Pancreas (tissue), 10 donors: ENCODE measurements at regions not wholly inside any gene's neighbourhood (a gene's known extent, or its start where the extent isn't known, plus 50 kb on each side); places are given as distances from the start of the nearest gene placed in this dataset.

Experiments
- ATAC-seq, 4 donors: fragments of 200-7000 bp; cut with Tn5 transposase; one replicate each; pipeline versions ENCODE4 v1.8.0 to v1.9.1; 2020; ENCODE audit warnings: mild to moderate bottlenecking in 4 of 4, moderate library complexity in 4 of 4
- DNase-seq, 6 donors: peaks; one replicate each; pipeline ENCODE4 v3.0.0-alpha.2; 2020
- FAIRE-seq: peaks from 2 replicates; lab custom pipeline; 2012; peaks lifted over from hg19 to GRCh38; lab: Jason Lieb, UNC
- H3K27ac ChIP-seq, 4 donors: fragments of 200-600 bp; sonication (generic); 1 replicate in 3 of 4; 2 replicates in 1 of 4; pipeline versions ENCODE4 v1.5.0 to v1.8.0; 2020
- H3K27me3 ChIP-seq, 4 donors: fragments of 200-600 bp; one replicate each; pipeline ENCODE4 v1.8.0; 2021
- H3K36me3 ChIP-seq, 3 donors: fragments of 200-600 bp; sonication (generic) in 1 of 3; one replicate each; pipeline versions ENCODE4 v1.5.0 to v1.8.0; 2020 to 2021
- H3K4me1 ChIP-seq, 3 donors: fragments of 200-600 bp; one replicate each; pipeline ENCODE4 v1.8.0; 2021
- H3K4me3 ChIP-seq, 4 donors: fragments of 200-600 bp; sonication (generic) in 2 of 4; one replicate each; pipeline versions ENCODE4 v1.5.0 to v1.8.0; 2020 to 2021
- H3K9me3 ChIP-seq, 4 donors: fragments of 200-600 bp; one replicate each; pipeline ENCODE4 v1.8.0; 2021
- WGBS, 2 donors: extraction: QIAGEN DNeasy Blood & Tissue Kit; methylation state at CpG; one replicate each; pipeline ENCODE4 v1.1.7; 2013; 5-methylcytosine and 5-hydroxymethylcytosine counted together
- intact Hi-C, 3 donors: fragments of 100-400 bp; cut with DNase I; formaldehyde crosslinking; loops; one replicate each; pipeline versions ENCODE4 v1.11.1 to v1.14.2; 2022
- TF ChIP-seq, protein P1 (sequence below), 4 donors: fragments of 200-600 bp; sonication (generic) in 3 of 4; IDR thresholded peaks; one replicate each; pipeline versions ENCODE4 v1.5.0 to v1.8.0; 2021; ENCODE audit warnings: antibody characterized with exemption in 4 of 4
- donor health status: healthy with polysubstance abuse.
- donor health status: DM: no; HTN: no; CAD: no; lungs with moderate emphysema.
- donor health status: DM: no; HTN: no; CAD: no.
- donor health status: control.
- donor health status: control.
- donor health status: Bipolar disorder and iron deficiency.
- donor health status: DM: yes; HTN: yes; CAD: no.
- donor health status: DM: no; HTN: no; CAD: no.
- donor health status: DM: no; HTN: no; CAD: no.
- donor health status: DM: yes; HTN: yes; CAD: no.

DNA sequence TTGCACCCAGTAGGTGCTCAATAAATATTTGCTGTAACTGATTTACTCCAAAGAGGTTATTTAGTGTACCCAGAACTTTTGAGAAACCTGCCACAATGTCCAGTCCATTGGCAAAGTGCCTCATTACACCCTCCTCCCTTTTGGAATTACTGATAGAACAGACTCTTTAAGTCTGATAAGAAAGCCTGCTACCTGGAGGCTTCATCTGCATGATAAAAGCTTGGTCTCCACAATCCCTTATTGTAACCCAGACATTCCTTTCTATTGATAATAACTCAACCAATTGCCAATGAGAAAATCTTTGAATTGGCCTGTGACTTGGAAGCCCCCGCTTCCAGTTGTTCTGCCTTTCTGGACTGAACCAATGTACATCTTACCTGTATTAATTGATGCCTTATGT, 127.0 kb upstream of the FOXN2 start:
- Histone ChIP-seq H3K27me3 (no peaks in the 10 kb centered on the region), H3K4me1 (no peaks in the 10 kb centered on the region), H3K36me3 (no peaks in the 10 kb centered on the region), H3K27ac (no peak overlapping the region), H3K9me3 (no peaks in the 10 kb centered on the region), H3K4me3 (no peak overlapping the region)
- DNase-seq (no peak), FAIRE-seq (no peak), ATAC-seq (no peak)
- whole genome bisulfite sequencing, 2 donors = 94 to 99% methylated on average over 1 of the region's 1 CpG
- intact Hi-C loops = no loop called here
- TF ChIP-seq, protein P1, sequence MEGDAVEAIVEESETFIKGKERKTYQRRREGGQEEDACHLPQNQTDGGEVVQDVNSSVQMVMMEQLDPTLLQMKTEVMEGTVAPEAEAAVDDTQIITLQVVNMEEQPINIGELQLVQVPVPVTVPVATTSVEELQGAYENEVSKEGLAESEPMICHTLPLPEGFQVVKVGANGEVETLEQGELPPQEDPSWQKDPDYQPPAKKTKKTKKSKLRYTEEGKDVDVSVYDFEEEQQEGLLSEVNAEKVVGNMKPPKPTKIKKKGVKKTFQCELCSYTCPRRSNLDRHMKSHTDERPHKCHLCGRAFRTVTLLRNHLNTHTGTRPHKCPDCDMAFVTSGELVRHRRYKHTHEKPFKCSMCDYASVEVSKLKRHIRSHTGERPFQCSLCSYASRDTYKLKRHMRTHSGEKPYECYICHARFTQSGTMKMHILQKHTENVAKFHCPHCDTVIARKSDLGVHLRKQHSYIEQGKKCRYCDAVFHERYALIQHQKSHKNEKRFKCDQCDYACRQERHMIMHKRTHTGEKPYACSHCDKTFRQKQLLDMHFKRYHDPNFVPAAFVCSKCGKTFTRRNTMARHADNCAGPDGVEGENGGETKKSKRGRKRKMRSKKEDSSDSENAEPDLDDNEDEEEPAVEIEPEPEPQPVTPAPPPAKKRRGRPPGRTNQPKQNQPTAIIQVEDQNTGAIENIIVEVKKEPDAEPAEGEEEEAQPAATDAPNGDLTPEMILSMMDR (IDR thresholded peaks at IDR 0.05) = no peak

DNA sequence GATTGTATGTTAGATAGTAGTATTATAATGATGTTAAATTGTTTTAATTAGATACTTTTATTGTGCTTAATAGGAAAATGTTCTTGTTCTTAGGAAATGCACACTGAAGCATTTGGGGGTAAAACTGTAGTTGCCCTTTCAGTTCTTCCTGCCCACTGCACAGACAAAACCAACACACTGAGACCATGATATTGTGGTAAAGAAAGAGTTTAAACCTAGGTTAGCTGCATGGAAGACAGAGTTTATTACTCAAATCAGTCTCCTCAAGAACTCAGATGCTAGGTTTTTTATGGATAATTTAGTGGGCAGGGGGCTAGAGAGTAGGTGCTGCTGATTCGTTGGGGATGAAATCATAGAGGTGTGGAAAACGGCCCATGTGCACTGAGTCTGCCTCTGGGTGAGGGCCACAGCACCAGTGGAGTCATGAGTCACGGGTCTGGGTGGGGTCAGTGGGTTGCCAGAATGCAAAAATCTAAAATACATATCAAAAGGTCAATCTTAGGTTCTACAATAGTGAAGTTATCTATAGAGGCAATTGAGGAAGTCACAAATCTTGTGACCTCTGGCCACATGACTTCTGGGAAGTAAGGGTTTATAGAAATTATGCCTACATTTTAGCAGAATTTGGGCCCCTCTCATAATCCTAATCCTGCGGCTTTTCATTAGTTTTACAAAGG, 124.8 kb upstream of the FOXN2 start:
- no peak for DNase-seq
- Histone ChIP-seq H3K4me1 (no peaks in the 10 kb centered on the region), H3K36me3 (no peaks in the 10 kb centered on the region), H3K4me3 (no peak overlapping the region), H3K27me3 (no peaks in the 10 kb centered on the region), H3K27ac (no peak overlapping the region), H3K9me3 (no peaks in the 10 kb centered on the region)
- WGBS, 2 donors = 76 to 84% methylated on average over 4 of the region's 4 CpGs
- no peak for FAIRE-seq
- ATAC-seq = no peak
- intact Hi-C loops = no loop called here
- TF ChIP-seq, protein P1 (IDR thresholded peaks at IDR 0.05) = no peak

DNA sequence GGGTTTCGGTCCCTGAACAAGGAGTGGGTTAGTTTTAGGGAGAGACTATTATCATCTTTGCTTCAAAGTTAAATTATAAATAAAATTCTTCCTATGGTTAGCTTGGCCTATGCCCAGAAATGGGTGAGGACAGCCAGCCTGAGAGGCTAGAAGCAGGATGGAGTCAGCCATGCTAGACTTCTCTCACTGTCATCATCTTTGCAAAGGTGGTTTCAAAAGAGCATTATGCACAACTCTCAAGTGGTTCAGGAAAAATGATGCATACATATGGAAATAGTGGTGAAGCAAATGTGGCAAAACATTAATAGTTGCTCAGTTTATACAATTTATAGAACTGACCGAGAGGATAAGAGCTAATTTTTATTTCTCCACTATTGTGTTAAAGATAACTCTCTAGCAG, 124.3 kb upstream of the FOXN2 start:
- intact Hi-C loops = no loop called here
- no peak for FAIRE-seq

DNA sequence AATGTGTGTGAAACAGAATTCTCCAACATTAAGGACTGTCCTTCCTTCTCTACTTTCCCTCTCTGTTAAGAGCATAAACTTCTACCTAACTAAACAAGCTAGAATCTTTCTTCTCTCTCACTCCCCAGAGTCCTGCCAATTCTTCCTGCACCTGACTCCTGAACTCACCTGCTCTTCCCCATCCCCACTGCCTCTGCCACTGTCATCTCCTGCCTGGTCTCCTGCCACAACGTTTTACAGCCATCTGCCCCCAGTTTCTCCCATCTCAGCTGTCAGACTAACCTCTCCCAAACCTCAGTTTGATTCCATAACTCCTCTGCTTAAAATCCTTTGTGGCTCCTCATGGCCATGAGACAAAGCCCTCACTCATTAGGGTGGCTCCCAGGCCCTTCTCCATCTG, 119.8 kb upstream of the FOXN2 start:
- Histone ChIP-seq H3K4me3 (no peak overlapping the region), H3K27me3 (no peaks in the 10 kb centered on the region), H3K36me3 (no peaks in the 10 kb centered on the region), H3K27ac (no peak overlapping the region), H3K4me1 (no peaks in the 10 kb centered on the region), H3K9me3 (no peaks in the 10 kb centered on the region)
- intact Hi-C loops = no loop called here
- ATAC-seq (no peak), DNase-seq (no peak), FAIRE-seq (no peak)
- 27 to 38% methylated on average over 1 of the region's 1 CpG for WGBS, 2 donors
- TF ChIP-seq, protein P1 (IDR thresholded peaks at IDR 0.05) = no peak

More for the DNA sequence above, 124.3 kb upstream of the FOXN2 start:
- ATAC-seq (no peak), DNase-seq (no peak)
- WGBS, 2 donors = 97% methylated on average over 2 of the region's 2 CpGs
- no peaks in the 10 kb centered on the region for H3K36me3 ChIP-seq
- H3K9me3 ChIP-seq = no peaks in the 10 kb centered on the region
- H3K27me3 ChIP-seq = no peaks in the 10 kb centered on the region
- H3K4me1 ChIP-seq = no peaks in the 10 kb centered on the region
- H3K4me3 ChIP-seq = no peak overlapping the region
- TF ChIP-seq, protein P1 (IDR thresholded peaks at IDR 0.05) = no peak
- no peak overlapping the region for H3K27ac ChIP-seq

DNA sequence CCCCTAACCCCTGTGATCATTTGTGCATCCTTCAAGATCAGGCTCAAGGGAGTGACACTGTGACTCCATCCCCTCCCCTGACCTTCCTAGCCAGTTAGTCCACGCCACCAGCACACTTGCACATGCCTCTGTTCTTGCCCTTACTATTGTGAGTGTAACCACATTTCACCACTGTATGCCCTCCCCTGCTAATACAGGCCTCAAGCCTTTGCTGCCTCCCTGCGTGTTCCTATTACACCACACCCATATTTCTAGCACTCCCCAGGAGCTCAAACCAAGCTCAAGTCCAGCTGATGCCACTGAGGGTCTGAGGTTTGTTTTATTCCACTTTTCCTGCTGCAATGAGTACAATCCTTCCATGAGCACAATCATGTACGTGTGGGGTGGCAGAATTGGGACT, 119.3 kb upstream of the FOXN2 start:
- WGBS, 2 donors = 91% methylated on average over 3 of the region's 3 CpGs
- H3K27me3 ChIP-seq = no peaks in the 10 kb centered on the region
- H3K9me3 ChIP-seq = no peaks in the 10 kb centered on the region
- H3K36me3 ChIP-seq = no peaks in the 10 kb centered on the region
- intact Hi-C loops = no loop called here
- FAIRE-seq = no peak
- no peaks in the 10 kb centered on the region for H3K4me1 ChIP-seq
- TF ChIP-seq, protein P1 (IDR thresholded peaks at IDR 0.05) = no peak
- no peak for DNase-seq
- no peak overlapping the region for H3K4me3 ChIP-seq
- ATAC-seq = no peak
- H3K27ac ChIP-seq = no peak overlapping the region
